Panc1 (cell line): ENCODE measurements at regions not wholly inside any gene's neighbourhood (a gene's known extent, or its start where the extent isn't known, plus 50 kb on each side); places are given as distances from the start of the nearest gene placed in this dataset.

Source experiments
- ATAC-seq: fragments of 200-7000 bp; cut with Tn5 transposase; 2 replicates; pipeline ENCODE4 v1.9.1; 2020; ENCODE audit warnings: mild to moderate bottlenecking, moderate library complexity
- BruUV-seq: library from RNA; stranded (reverse); fragments of 400-500 nt; replicated peaks from 2 replicates; lab custom pipeline; 2021; lab: Mats Ljungman, UMichigan
- CTCF ChIA-PET: fragments of 300-600 bp; sonication (Branson Sonifier 250); formaldehyde crosslinking; loops from one replicate; lab custom pipeline; 2022; ENCODE audit warnings: antibody characterized with exemption; lab: Charles Lee
- POLR2A ChIA-PET: fragments of 300-600 bp; sonication (Branson Sonifier 250); formaldehyde crosslinking; loops from one replicate; lab custom pipeline; 2022; ENCODE audit warnings: antibody characterized with exemption; lab: Charles Lee
- DNase-seq: peaks from one replicate; pipeline ENCODE4 v3.0.0-alpha.2; 2010; ENCODE audit warnings: low read depth, low spot score
- H3K27ac ChIP-seq: 2 replicates; pipeline ENCODE4 v1.5.1; 2011; ENCODE audit warnings: mild to moderate bottlenecking, low read length, inconsistent platforms
- H3K27me3 ChIP-seq: fragments of 200-500 bp; sonication (Bioruptor generic); 2 replicates; pipeline ENCODE4 v1.6.0; 2014; ENCODE audit warnings: low read length, inconsistent platforms; ENCODE audit not compliant: control insufficient read depth, insufficient read depth
- H3K36me3 ChIP-seq: fragments of 200-500 bp; sonication (Bioruptor generic); 2 replicates; pipeline ENCODE4 v1.5.1; 2014; ENCODE audit warnings: inconsistent platforms, mild to moderate bottlenecking, low read length, moderate library complexity; ENCODE audit not compliant: control insufficient read depth, insufficient read depth
- H3K4me1 ChIP-seq: 2 replicates; pipeline ENCODE4 v1.5.1; 2011; ENCODE audit warnings: inconsistent platforms, mild to moderate bottlenecking, low read length, moderate library complexity; ENCODE audit not compliant: control insufficient read depth, insufficient read depth
- H3K4me3 ChIP-seq, 2 experiments: 2 replicates each; pipeline ENCODE4 v1.5.1; 2011 to 2012; ENCODE audit warnings: low read depth in 2 of 2, low read length in 2 of 2, mild to moderate bottlenecking in 2 of 2, inconsistent platforms in 1 of 2, moderate library complexity in 1 of 2
- H3K9me3 ChIP-seq: fragments of 200-500 bp; sonication (Bioruptor generic); 2 replicates; pipeline ENCODE4 v1.5.1; 2014; ENCODE audit warnings: low read depth, mild to moderate bottlenecking, inconsistent platforms, low read length, moderate library complexity; ENCODE audit not compliant: control insufficient read depth, insufficient read depth
- CTCF ChIP-seq: fragments of 450-650 bp; IDR thresholded peaks from 2 replicates; pipeline ENCODE4 v1.5.1; 2017; ENCODE audit warnings: mild to moderate bottlenecking
- POLR2AphosphoS5 ChIP-seq: IDR thresholded peaks from 2 replicates; pipeline ENCODE4 v1.6.1; 2012; ENCODE audit warnings: mild to moderate bottlenecking, low read depth, low read length, moderate library complexity
- REST ChIP-seq, 2 experiments: IDR thresholded peaks; 2 replicates each; pipeline ENCODE4 v1.6.1; 2011 to 2012; ENCODE audit warnings: low read depth in 2 of 2, control low read depth in 1 of 2, low read length in 1 of 2, mild to moderate bottlenecking in 1 of 2, moderate library complexity in 1 of 2; ENCODE audit not compliant: insufficient read depth in 1 of 2
- SIN3A ChIP-seq: IDR thresholded peaks from 2 replicates; pipeline ENCODE4 v1.6.1; 2012; ENCODE audit warnings: low read depth, mild to moderate bottlenecking, low read length, moderate library complexity, borderline replicate concordance; ENCODE audit not compliant: insufficient read depth
- TCF7L2 ChIP-seq: IDR thresholded peaks from 2 replicates; pipeline ENCODE4 v1.6.1; 2011; ENCODE audit warnings: mild to moderate bottlenecking, low read depth, low read length, inconsistent platforms
- in situ Hi-C: cut with HindIII; loops from 2 replicates; pipeline ENCODE4 v1.10.0; 2016; ENCODE audit warnings: low sequenced_read_pairs, low pct_unique_long_range_greater_than_20kb
- intact Hi-C: fragments of 100-400 bp; cut with micrococcal nuclease; formaldehyde crosslinking; loops from one replicate; pipeline ENCODE4 v1.10.0; 2022; ENCODE audit not compliant: unreplicated experiment

- BruUV-seq = no TSS peak
- ChIA-PET CTCF (no interaction called here), POLR2A (no interaction called here)
- no peak overlapping the region for H3K4me3 ChIP-seq
- intact Hi-C loops (no loop called here), in situ Hi-C loops (no loop called here)
- H3K4me1 ChIP-seq = no peaks in the 10 kb centered on the region
- H3K27me3 ChIP-seq = no peaks in the 10 kb centered on the region
- ATAC-seq (no peak), DNase-seq (no peak)
- no peak for TF ChIP-seq REST (IDR thresholded peaks at IDR 0.05; ENCODE audit: insufficient read depth in 1 of 2, low read depth in 2 of 2, low read length in 1 of 2)
- no peak for TF ChIP-seq TCF7L2
- TF ChIP-seq SIN3A = no peak
- TF ChIP-seq CTCF = no peak
- TF ChIP-seq POLR2AphosphoS5 = no peak
- H3K9me3 ChIP-seq = no peaks in the 10 kb centered on the region
- H3K36me3 ChIP-seq = no peaks in the 10 kb centered on the region
- H3K27ac ChIP-seq = no peak overlapping the region
Observed at GRCh38 chr10:3588346-3588745, 196.7 kb downstream of the KLF6 start.

- ChIA-PET POLR2A (no interaction called here), CTCF (no interaction called here)
- DNase-seq (no peak), ATAC-seq (no peak)
- H3K9me3 ChIP-seq = no peaks in the 10 kb centered on the region
- intact Hi-C loops (no loop called here), in situ Hi-C loops (no loop called here)
- no peak overlapping the region for H3K4me3 ChIP-seq
- H3K36me3 ChIP-seq = no peaks in the 10 kb centered on the region
- H3K27ac ChIP-seq = no peak overlapping the region
- H3K27me3 ChIP-seq = no peaks in the 10 kb centered on the region
- no TSS peak for BruUV-seq
- no peaks in the 10 kb centered on the region for H3K4me1 ChIP-seq
- no peak for TF ChIP-seq TCF7L2
- no peak for TF ChIP-seq REST (IDR thresholded peaks at IDR 0.05; ENCODE audit: insufficient read depth in 1 of 2, low read depth in 2 of 2, low read length in 1 of 2)
- TF ChIP-seq CTCF = no peak
- TF ChIP-seq POLR2AphosphoS5 = no peak
- no peak for TF ChIP-seq SIN3A
Observed at GRCh38 chr10:3584926-3585784, 199.9 kb downstream of the KLF6 start.
